ENCODE measurements at regions not wholly inside any gene's neighbourhood (a gene's known extent, or its start where the extent isn't known, plus 50 kb on each side); places are given as distances from the start of the nearest gene placed in this dataset.

DNA sequence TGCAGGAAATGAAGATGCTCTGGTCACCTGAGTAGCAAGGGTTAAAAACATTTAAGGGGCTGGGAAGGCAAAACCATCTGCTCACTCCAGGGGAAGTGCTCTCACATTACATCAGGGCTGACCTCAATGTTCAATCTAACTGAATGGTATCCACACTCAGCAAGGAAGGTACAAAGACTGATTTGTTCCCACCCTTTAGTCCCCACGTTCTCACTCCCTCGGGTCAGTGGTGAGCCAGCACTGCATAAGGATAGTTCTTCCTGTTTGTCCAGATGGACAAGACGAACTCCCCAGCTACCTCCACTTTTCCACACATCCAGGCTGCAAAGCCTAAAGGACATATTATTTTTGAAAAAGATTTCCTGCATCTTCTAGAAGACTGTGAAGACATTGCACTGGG lies 126.6 kb upstream of the SLC14A2 start:
- TF ChIP-seq, protein P1, sequence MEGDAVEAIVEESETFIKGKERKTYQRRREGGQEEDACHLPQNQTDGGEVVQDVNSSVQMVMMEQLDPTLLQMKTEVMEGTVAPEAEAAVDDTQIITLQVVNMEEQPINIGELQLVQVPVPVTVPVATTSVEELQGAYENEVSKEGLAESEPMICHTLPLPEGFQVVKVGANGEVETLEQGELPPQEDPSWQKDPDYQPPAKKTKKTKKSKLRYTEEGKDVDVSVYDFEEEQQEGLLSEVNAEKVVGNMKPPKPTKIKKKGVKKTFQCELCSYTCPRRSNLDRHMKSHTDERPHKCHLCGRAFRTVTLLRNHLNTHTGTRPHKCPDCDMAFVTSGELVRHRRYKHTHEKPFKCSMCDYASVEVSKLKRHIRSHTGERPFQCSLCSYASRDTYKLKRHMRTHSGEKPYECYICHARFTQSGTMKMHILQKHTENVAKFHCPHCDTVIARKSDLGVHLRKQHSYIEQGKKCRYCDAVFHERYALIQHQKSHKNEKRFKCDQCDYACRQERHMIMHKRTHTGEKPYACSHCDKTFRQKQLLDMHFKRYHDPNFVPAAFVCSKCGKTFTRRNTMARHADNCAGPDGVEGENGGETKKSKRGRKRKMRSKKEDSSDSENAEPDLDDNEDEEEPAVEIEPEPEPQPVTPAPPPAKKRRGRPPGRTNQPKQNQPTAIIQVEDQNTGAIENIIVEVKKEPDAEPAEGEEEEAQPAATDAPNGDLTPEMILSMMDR (IDR thresholded peaks at IDR 0.05; ENCODE audit: low read depth, low read length): no peak
- no peak for TF ChIP-seq POLR2A (IDR thresholded peaks at IDR 0.05; ENCODE audit: extremely low read depth, insufficient read length)
